Natural killer cell (primary cell): ENCODE measurements at regions not wholly inside any gene's neighbourhood (a gene's known extent, or its start where the extent isn't known, plus 50 kb on each side); places are given as distances from the start of the nearest gene placed in this dataset.

Experiments used
- ATAC-seq, 3 donors: fragments of 150-1000 bp in 2 of 3; fragments of 200-7000 bp in 1 of 3; cut with Tn5 transposase; 1 replicate in 1 of 3; 2 replicates in 2 of 3; pipeline ENCODE4 v1.10.0; 2021; ENCODE audit warnings: mild to moderate bottlenecking in 2 of 3, moderate library complexity in 2 of 3
- DNase-seq, 2 donors: peaks; one replicate each; pipeline versions ENCODE4 v3.0.0 to v3.0.0-alpha.2; 2013 to 2021; ENCODE audit warnings: mixed read lengths in 1 of 2
- H3K27ac ChIP-seq: one replicate; pipeline ENCODE4 v1.5.1; 2013; ENCODE audit warnings: mild to moderate bottlenecking, low read length
- H3K27me3 ChIP-seq: one replicate; pipeline ENCODE4 v1.6.1; 2013; ENCODE audit warnings: low read length; ENCODE audit not compliant: control insufficient read depth, insufficient read depth
- H3K36me3 ChIP-seq: one replicate; pipeline ENCODE4 v1.6.1; 2013; ENCODE audit warnings: low read length; ENCODE audit not compliant: control insufficient read depth, insufficient read depth
- H3K4me1 ChIP-seq: one replicate; pipeline ENCODE4 v1.6.1; 2013; ENCODE audit warnings: low read length; ENCODE audit not compliant: control insufficient read depth, insufficient read depth
- H3K4me3 ChIP-seq: one replicate; pipeline ENCODE4 v1.5.1; 2013; ENCODE audit warnings: low read length
- H3K9me3 ChIP-seq: one replicate; pipeline ENCODE4 v1.6.1; 2013; ENCODE audit warnings: low read length; ENCODE audit not compliant: control insufficient read depth, insufficient read depth
- H3K27ac Mint-ChIP-seq, 2 donors: one replicate each; pipeline ENCODE4 v1.8.0; 2022; ENCODE audit warnings: mild to moderate bottlenecking in 2 of 2, mixed read lengths in 2 of 2, moderate library complexity in 1 of 2
- H3K27me3 Mint-ChIP-seq, 2 donors: one replicate each; pipeline ENCODE4 v1.8.0; 2022; ENCODE audit warnings: low read depth in 2 of 2, mixed read lengths in 2 of 2
- H3K36me3 Mint-ChIP-seq: one replicate; pipeline ENCODE4 v1.8.0; 2022; ENCODE audit warnings: mixed read lengths
- H3K4me1 Mint-ChIP-seq, 2 donors: one replicate each; pipeline ENCODE4 v1.8.0; 2022; ENCODE audit warnings: mixed read lengths in 2 of 2
- H3K4me3 Mint-ChIP-seq: one replicate; pipeline ENCODE4 v1.8.0; 2022; ENCODE audit warnings: mild to moderate bottlenecking, moderate library complexity, mixed read lengths
- H3K9me3 Mint-ChIP-seq, 2 donors: one replicate each; pipeline ENCODE4 v1.8.0; 2022; ENCODE audit warnings: mixed read lengths in 2 of 2
- WGBS: methylation state at CpG from one replicate; pipeline ENCODE4 v1.1.7; 2013; ENCODE audit warnings: missing lambda C conversion rate; ENCODE audit not compliant: insufficient coverage; 5-methylcytosine and 5-hydroxymethylcytosine counted together
- intact Hi-C: fragments of 100-400 bp; cut with micrococcal nuclease; formaldehyde crosslinking; loops from one replicate; pipeline ENCODE4 v1.14.2; 2022
- TF ChIP-seq, protein P1 (sequence below): fragments of 200-600 bp; IDR thresholded peaks from one replicate; pipeline ENCODE4 v1.8.0; 2022; ENCODE audit warnings: antibody characterized with exemption

DNA sequence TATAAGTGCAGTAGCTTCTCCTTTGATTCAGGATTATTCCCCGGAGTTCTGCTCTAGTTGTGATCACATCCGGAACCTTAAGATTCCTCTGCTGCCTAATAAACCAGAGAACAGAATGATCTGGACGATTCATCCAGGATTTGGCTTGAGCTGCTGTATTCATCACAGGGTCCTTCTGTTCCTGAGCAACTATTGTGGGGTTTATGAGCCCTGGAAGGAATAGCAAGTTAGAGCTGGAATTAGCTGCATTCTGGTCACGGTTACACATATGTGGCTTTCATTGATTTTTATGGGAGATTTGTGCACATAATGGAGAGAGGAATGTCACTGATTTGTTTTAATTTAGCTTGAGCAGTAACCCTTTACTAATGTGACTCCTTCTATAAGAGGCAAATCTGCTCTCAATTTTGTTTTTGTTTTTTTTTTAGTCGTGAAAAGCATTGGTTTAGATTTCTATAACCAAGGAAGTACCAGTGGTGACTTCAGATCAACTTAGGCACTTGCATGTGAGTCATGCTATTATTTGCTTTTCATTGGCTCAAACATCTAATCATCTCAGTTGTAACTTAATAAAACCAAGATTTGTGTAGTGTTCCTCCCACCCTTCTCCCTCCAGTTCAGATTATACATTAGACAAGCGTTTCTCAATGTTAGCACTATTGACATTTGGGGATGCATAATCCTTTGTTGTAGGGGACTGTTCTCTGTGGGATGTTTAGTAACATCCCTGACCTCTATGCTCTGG lies 148.5 kb downstream of the OTOL1 start:
- no peak overlapping the region for H3K27ac Mint-ChIP-seq
- H3K4me1 ChIP-seq: no peaks in the 10 kb centered on the region

DNA sequence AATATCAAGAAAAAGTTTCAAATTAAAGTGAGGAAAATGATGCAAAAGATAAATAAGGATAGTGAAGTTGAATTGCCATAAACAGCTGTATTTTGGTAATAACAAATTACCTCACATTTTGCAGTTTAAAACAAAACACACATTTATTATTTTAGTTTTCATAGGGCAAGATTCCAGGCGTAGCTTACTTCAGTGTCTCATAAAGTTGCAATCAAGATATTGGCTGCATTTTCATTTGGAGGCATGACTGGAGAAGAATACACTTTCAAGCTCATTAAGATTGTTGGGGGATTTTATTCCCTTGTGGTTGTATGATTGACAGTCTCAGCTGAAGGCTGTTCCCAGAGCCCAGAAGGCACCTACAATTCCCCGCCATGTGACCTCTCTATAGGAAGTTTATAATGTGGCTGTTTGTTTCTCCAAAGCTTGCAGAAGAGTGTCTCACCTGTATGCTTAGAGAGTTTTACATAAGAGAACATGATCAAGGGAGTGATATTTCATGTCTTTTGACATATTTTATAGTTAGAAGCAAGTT lies 151.4 kb downstream of the OTOL1 start:
- ATAC-seq (no peak), DNase-seq (no peak)
- Histone ChIP-seq H3K27me3 (no peaks in the 10 kb centered on the region), H3K27ac (no peak overlapping the region), H3K36me3 (no peaks in the 10 kb centered on the region), H3K4me1 (no peaks in the 10 kb centered on the region), H3K4me3 (no peak overlapping the region), H3K9me3 (no peaks in the 10 kb centered on the region)
- TF ChIP-seq, protein P1, sequence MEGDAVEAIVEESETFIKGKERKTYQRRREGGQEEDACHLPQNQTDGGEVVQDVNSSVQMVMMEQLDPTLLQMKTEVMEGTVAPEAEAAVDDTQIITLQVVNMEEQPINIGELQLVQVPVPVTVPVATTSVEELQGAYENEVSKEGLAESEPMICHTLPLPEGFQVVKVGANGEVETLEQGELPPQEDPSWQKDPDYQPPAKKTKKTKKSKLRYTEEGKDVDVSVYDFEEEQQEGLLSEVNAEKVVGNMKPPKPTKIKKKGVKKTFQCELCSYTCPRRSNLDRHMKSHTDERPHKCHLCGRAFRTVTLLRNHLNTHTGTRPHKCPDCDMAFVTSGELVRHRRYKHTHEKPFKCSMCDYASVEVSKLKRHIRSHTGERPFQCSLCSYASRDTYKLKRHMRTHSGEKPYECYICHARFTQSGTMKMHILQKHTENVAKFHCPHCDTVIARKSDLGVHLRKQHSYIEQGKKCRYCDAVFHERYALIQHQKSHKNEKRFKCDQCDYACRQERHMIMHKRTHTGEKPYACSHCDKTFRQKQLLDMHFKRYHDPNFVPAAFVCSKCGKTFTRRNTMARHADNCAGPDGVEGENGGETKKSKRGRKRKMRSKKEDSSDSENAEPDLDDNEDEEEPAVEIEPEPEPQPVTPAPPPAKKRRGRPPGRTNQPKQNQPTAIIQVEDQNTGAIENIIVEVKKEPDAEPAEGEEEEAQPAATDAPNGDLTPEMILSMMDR: no peak
- Mint-ChIP-seq H3K4me1 (no peaks in the 10 kb centered on the region), H3K9me3 (peaks cover 0 to 11% of the 10 kb centered on the region in 2 donors), H3K27ac (no peak overlapping the region), H3K36me3 (no peaks in the 10 kb centered on the region), H3K27me3 (no peaks in the 10 kb centered on the region), H3K4me3 (no peak overlapping the region)
- 96% methylated on average over 2 of the region's 2 CpGs for WGBS
- intact Hi-C loops: no loop called here

More for the DNA sequence above, 148.5 kb downstream of the OTOL1 start:
- no peak for DNase-seq
- TF ChIP-seq, protein P1: no peak
- Histone ChIP-seq H3K4me3 (no peak overlapping the region), H3K36me3 (no peaks in the 10 kb centered on the region), H3K27me3 (no peaks in the 10 kb centered on the region), H3K9me3 (no peaks in the 10 kb centered on the region), H3K27ac (no peak overlapping the region)
- Mint-ChIP-seq H3K36me3 (no peaks in the 10 kb centered on the region), H3K4me3 (no peak overlapping the region), H3K27me3 (no peaks in the 10 kb centered on the region), H3K9me3 (peaks cover 8 to 9% of the 10 kb centered on the region in 2 donors), H3K4me1 (no peaks in the 10 kb centered on the region)
- 87% methylated on average over 6 of the region's 6 CpGs for WGBS
- intact Hi-C loops: no loop called here
- ATAC-seq: no peak

GRCh38 chr3:161649900-161650484 lies 153.4 kb downstream of the OTOL1 start:
- Mint-ChIP-seq H3K4me3 (no peak overlapping the region), H3K27me3 (no peaks in the 10 kb centered on the region), H3K36me3 (no peaks in the 10 kb centered on the region), H3K4me1 (no peaks in the 10 kb centered on the region), H3K27ac (no peak overlapping the region), H3K9me3 (peaks cover 0 to 13% of the 10 kb centered on the region in 2 donors)
- H3K9me3 ChIP-seq: no peaks in the 10 kb centered on the region
- no peaks in the 10 kb centered on the region for H3K27me3 ChIP-seq
- DNase-seq: no peak
- no peak overlapping the region for H3K4me3 ChIP-seq
- WGBS: 53% methylated on average over 3 of the region's 3 CpGs
- no peaks in the 10 kb centered on the region for H3K36me3 ChIP-seq
- TF ChIP-seq, protein P1: no peak
- ATAC-seq: no peak
- H3K4me1 ChIP-seq: no peaks in the 10 kb centered on the region
- intact Hi-C loops: no loop called here
- no peak overlapping the region for H3K27ac ChIP-seq
